ENCODE measurements at regions not wholly inside any gene's neighbourhood (a gene's known extent, or its start where the extent isn't known, plus 50 kb on each side); places are given as distances from the start of the nearest gene placed in this dataset.

GRCh38 chr3:5299161-5299560 lies 111.7 kb downstream of the EDEM1 start:
- Mint-ChIP-seq H3K4me1 (peaks cover 14% of the 10 kb centered on the region), H3K27ac (no peak overlapping the region), H3K9me3 (peaks cover 5% of the 10 kb centered on the region), H3K36me3 (ENCODE audit: low read depth) (no peaks in the 10 kb centered on the region), H3K4me3 (no peak overlapping the region), H3K27me3 (ENCODE audit: low read depth) (peaks cover 3% of the 10 kb centered on the region)
- no peak for TF ChIP-seq CTCF (IDR thresholded peaks at IDR 0.05; ENCODE audit: unreplicated experiment in 3 of 3)

GRCh38 chr3:5300638-5301037 lies 113.1 kb downstream of the EDEM1 start:
- Mint-ChIP-seq H3K4me1 (peaks cover 14% of the 10 kb centered on the region), H3K4me3 (no peak overlapping the region), H3K9me3 (peaks cover 3% of the 10 kb centered on the region), H3K27ac (no peak overlapping the region), H3K27me3 (ENCODE audit: low read depth) (peaks cover 7% of the 10 kb centered on the region), H3K36me3 (ENCODE audit: low read depth) (no peaks in the 10 kb centered on the region)
- no peak for TF ChIP-seq CTCF (IDR thresholded peaks at IDR 0.05; ENCODE audit: unreplicated experiment in 3 of 3)

DNA sequence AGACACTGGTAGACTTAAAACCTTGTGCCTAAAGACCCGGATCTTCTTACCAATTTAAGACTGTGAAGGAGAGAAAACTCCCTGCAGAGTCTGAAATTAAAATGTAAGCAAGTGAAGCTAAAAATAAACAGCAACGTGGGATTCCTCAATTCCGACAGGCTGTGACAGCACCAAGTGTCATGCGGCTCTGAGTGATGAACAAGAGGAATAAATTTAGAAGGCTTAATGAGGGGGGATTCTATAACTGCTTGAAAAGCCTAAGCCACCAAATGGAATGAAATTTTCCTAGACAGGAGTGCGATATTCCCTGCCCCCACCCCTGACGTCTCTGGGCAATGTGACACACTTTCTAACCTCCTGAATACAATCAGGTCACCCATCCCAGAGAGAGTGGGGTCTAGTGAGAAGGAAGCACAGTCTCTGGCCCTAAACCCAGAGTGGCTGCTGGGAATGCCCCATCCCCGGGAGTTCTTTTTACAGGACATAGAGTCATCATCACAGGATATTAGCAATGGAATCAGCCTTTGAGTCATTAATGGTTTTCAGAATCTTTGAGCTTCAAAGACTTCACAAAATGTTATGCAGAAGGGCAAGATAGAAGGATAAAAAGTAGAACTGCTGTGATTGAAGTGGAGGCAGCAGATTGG lies 114.3 kb downstream of the EDEM1 start:
- TF ChIP-seq CTCF (IDR thresholded peaks at IDR 0.05; ENCODE audit: unreplicated experiment in 3 of 3): no peak
- no peaks in the 10 kb centered on the region for H3K9me3 Mint-ChIP-seq
- no peaks in the 10 kb centered on the region for H3K36me3 Mint-ChIP-seq (ENCODE audit: low read depth)
- H3K4me3 Mint-ChIP-seq: no peak overlapping the region
- no peak overlapping the region for H3K27ac Mint-ChIP-seq
- H3K4me1 Mint-ChIP-seq: peaks cover 14% of the 10 kb centered on the region
- H3K27me3 Mint-ChIP-seq (ENCODE audit: low read depth): peaks cover 7% of the 10 kb centered on the region

DNA sequence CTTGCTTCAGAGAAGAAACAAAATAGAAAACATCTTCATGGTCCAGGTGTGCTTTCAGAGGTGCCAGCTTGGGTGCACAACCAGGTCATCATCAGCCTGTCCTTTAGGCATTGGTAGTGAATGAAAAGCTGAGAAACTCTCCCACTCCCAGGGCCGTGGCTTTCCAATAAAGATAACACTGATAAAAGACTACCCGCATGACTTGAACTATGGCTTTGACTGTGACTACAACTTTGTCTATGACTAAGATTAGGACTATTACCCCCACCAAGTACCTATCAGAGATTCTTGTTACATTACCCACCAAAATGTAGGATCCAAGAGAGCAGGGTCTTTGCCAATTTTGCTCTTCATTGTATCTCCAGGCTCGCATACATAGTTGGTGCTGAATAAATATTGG lies 115.2 kb downstream of the EDEM1 start:
- Mint-ChIP-seq H3K27ac (no peak overlapping the region), H3K4me3 (no peak overlapping the region), H3K9me3 (no peaks in the 10 kb centered on the region), H3K36me3 (ENCODE audit: low read depth) (no peaks in the 10 kb centered on the region), H3K27me3 (ENCODE audit: low read depth) (peaks cover 7% of the 10 kb centered on the region), H3K4me1 (peaks cover 14% of the 10 kb centered on the region)
- no peak for TF ChIP-seq CTCF (IDR thresholded peaks at IDR 0.05; ENCODE audit: unreplicated experiment in 3 of 3)

GRCh38 chr3:5304188-5304587 lies 116.7 kb downstream of the EDEM1 start:
- H3K27ac Mint-ChIP-seq: no peak overlapping the region
- no peaks in the 10 kb centered on the region for H3K9me3 Mint-ChIP-seq
- no peak for TF ChIP-seq CTCF (IDR thresholded peaks at IDR 0.05; ENCODE audit: unreplicated experiment in 3 of 3)
- H3K4me1 Mint-ChIP-seq: peaks cover 9% of the 10 kb centered on the region
- no peaks in the 10 kb centered on the region for H3K36me3 Mint-ChIP-seq (ENCODE audit: low read depth)
- H3K4me3 Mint-ChIP-seq: no peak overlapping the region
- peaks cover 10% of the 10 kb centered on the region for H3K27me3 Mint-ChIP-seq (ENCODE audit: low read depth)
